K562 (cell line): ENCODE measurements at regions not wholly inside any gene's neighbourhood (a gene's known extent, or its start where the extent isn't known, plus 50 kb on each side); places are given as distances from the start of the nearest gene placed in this dataset.

Experiments used
- CCAR2 ChIP-seq: fragments of 200-400 bp; formaldehyde crosslinking; IDR thresholded peaks from 2 replicates; pipeline ENCODE4 v1.6.1; 2017; ENCODE audit warnings: mild to moderate bottlenecking, low read depth, low read length
- CHD1 ChIP-seq: fragments of 200-600 bp; sonication (generic); IDR thresholded peaks from one replicate; pipeline ENCODE4 v1.6.1; 2012; ENCODE audit warnings: mild to moderate bottlenecking, moderate library complexity, low read length, inconsistent platforms
- CTCF ChIP-seq, 3 experiments: IDR thresholded peaks in 2 of 3; conservative IDR thresholded peaks in 1 of 3; 2 replicates each; pipeline ENCODE4 v1.5.1; 2011 to 2012; ENCODE audit warnings: low read length in 3 of 3, mild to moderate bottlenecking in 3 of 3, control low read depth in 2 of 3, improper control_type of control experiment in 1 of 3, inconsistent platforms in 1 of 3, low read depth in 1 of 3, mixed read lengths in 1 of 3, moderate library complexity in 1 of 3; ENCODE audit not compliant: insufficient read depth in 2 of 3
- EZH2 ChIP-seq: IDR thresholded peaks from 2 replicates; pipeline ENCODE4 v1.6.1; 2012; ENCODE audit warnings: low read depth, mild to moderate bottlenecking, inconsistent platforms, low read length, borderline replicate concordance
- FOXJ2 ChIP-seq: fragments of 200-800 bp; sonication (Bioruptor generic); IDR thresholded peaks from 2 replicates; pipeline ENCODE4 v1.6.1; 2016; ENCODE audit warnings: missing genetic modification characterization, missing compliant biosample characterization
- GMEB1 ChIP-seq: fragments of 250-450 bp; sonication (Bioruptor Pico); IDR thresholded peaks from 2 replicates; pipeline ENCODE4 v1.4.0; 2020; ENCODE audit warnings: mild to moderate bottlenecking
- MAX ChIP-seq: sonication (generic); formaldehyde crosslinking; IDR thresholded peaks from 2 replicates; pipeline ENCODE4 v1.9.0; 2022; ENCODE audit warnings: mild to moderate bottlenecking, missing genetic modification reagents
- MED1 ChIP-seq: sonication (generic); formaldehyde crosslinking; IDR thresholded peaks from 2 replicates; pipeline ENCODE4 v1.8.1; 2023; ENCODE audit warnings: missing genetic modification reagents, borderline replicate concordance
- PHF21A ChIP-seq: fragments of 450-650 bp; IDR thresholded peaks from 2 replicates; pipeline ENCODE4 v1.6.1; 2017; ENCODE audit warnings: low read depth, borderline replicate concordance
- TCF7L2 ChIP-seq: fragments of 150-350 bp; IDR thresholded peaks from 2 replicates; pipeline ENCODE4 v1.6.1; 2016; ENCODE audit warnings: low read depth, mild to moderate bottlenecking, low read length, moderate library complexity
- TFE3 ChIP-seq: fragments of 450-650 bp; formaldehyde crosslinking; IDR thresholded peaks from 2 replicates; pipeline ENCODE4 v1.4.0; 2020; ENCODE audit warnings: mild to moderate bottlenecking, mixed read lengths
- ZNF57 ChIP-seq: fragments of 450-650 bp; formaldehyde crosslinking; IDR thresholded peaks from 2 replicates; pipeline ENCODE4 v1.4.0; 2020; ENCODE audit warnings: mild to moderate bottlenecking, moderate library complexity
- ZNF695 ChIP-seq: fragments of 450-650 bp; formaldehyde crosslinking; IDR thresholded peaks from 2 replicates; pipeline ENCODE4 v1.4.0; 2020; ENCODE audit warnings: mild to moderate bottlenecking, moderate library complexity

- no peak for TF ChIP-seq CCAR2
- no peak for TF ChIP-seq PHF21A
- no peak for TF ChIP-seq TFE3 (CRISPR knock-in tag)
- no peak for TF ChIP-seq FOXJ2 (tag)
- no peak for TF ChIP-seq MED1 (CRISPR knock-in tag)
- TF ChIP-seq EZH2: no peak
- no peak for TF ChIP-seq CTCF (IDR thresholded peaks at IDR 0.05 in 2 of 3, conservative IDR thresholded peaks at IDR 0.05 in 1 of 3; ENCODE audit: insufficient read depth in 2 of 3, low read depth in 1 of 3, low read length in 3 of 3)
- TF ChIP-seq MAX (CRISPR knock-in tag): no peak
- no peak for TF ChIP-seq ZNF57
- TF ChIP-seq GMEB1: no peak
- no peak for TF ChIP-seq ZNF695 (CRISPR knock-in tag)
- no peak for TF ChIP-seq CHD1
- no peak for TF ChIP-seq TCF7L2
These were observed 105.0 kb downstream of the TNFAIP2 start for GRCh38 chr14:103228076-103228806.
